ENCODE measurements at regions not wholly inside any gene's neighbourhood (a gene's known extent, or its start where the extent isn't known, plus 50 kb on each side); places are given as distances from the start of the nearest gene placed in this dataset.

- no peaks in the 10 kb centered on the region for H3K27me3 Mint-ChIP-seq (ENCODE audit: unreplicated experiment)
- no peak for TF ChIP-seq CTCF (IDR thresholded peaks at IDR 0.05; ENCODE audit: unreplicated experiment)
- H3K4me1 Mint-ChIP-seq (ENCODE audit: low read depth, unreplicated experiment) = peaks cover 19% of the 10 kb centered on the region
- BruUV-seq (replicated peaks) = no TSS peak
- intact Hi-C loops (cut with micrococcal nuclease; ENCODE audit: unreplicated experiment) = no loop called here
- H3K4me3 Mint-ChIP-seq (ENCODE audit: low read depth, unreplicated experiment) = no peak overlapping the region
- H3K9me3 Mint-ChIP-seq (ENCODE audit: low read depth, unreplicated experiment) = peaks cover 3% of the 10 kb centered on the region
- H3K36me3 Mint-ChIP-seq (ENCODE audit: insufficient read depth, unreplicated experiment) = no peaks in the 10 kb centered on the region
- H3K27ac Mint-ChIP-seq (ENCODE audit: unreplicated experiment) = no peak overlapping the region
- CTCF ChIA-PET = no interaction called here
- no peak for DNase-seq
These were observed 95.9 kb upstream of the TRPC3 start for GRCh38 chr4:122047456-122048425.

GRCh38 chr4:122046255-122046654 is 94.4 kb upstream of the TRPC3 start:
- peaks cover 19% of the 10 kb centered on the region for H3K4me1 Mint-ChIP-seq (ENCODE audit: low read depth, unreplicated experiment)
- H3K9me3 Mint-ChIP-seq (ENCODE audit: low read depth, unreplicated experiment) = peaks cover 3% of the 10 kb centered on the region
- no TSS peak for BruUV-seq (replicated peaks)
- H3K27ac Mint-ChIP-seq (ENCODE audit: unreplicated experiment) = no peak overlapping the region
- H3K4me3 Mint-ChIP-seq (ENCODE audit: low read depth, unreplicated experiment) = no peak overlapping the region
- CTCF ChIA-PET = no interaction called here
- no peaks in the 10 kb centered on the region for H3K27me3 Mint-ChIP-seq (ENCODE audit: unreplicated experiment)
- H3K36me3 Mint-ChIP-seq (ENCODE audit: insufficient read depth, unreplicated experiment) = no peaks in the 10 kb centered on the region
- TF ChIP-seq CTCF (IDR thresholded peaks at IDR 0.05; ENCODE audit: unreplicated experiment) = no peak
- no peak for DNase-seq
- intact Hi-C loops (cut with micrococcal nuclease; ENCODE audit: unreplicated experiment) = no loop called here

GRCh38 chr4:122045533-122045932 is 93.7 kb upstream of the TRPC3 start:
- TF ChIP-seq CTCF (IDR thresholded peaks at IDR 0.05; ENCODE audit: unreplicated experiment) = no peak
- Mint-ChIP-seq H3K36me3 (ENCODE audit: insufficient read depth, unreplicated experiment) (no peaks in the 10 kb centered on the region), H3K27me3 (ENCODE audit: unreplicated experiment) (no peaks in the 10 kb centered on the region), H3K4me1 (ENCODE audit: low read depth, unreplicated experiment) (peaks cover 19% of the 10 kb centered on the region), H3K9me3 (ENCODE audit: low read depth, unreplicated experiment) (peaks cover 3% of the 10 kb centered on the region), H3K4me3 (ENCODE audit: low read depth, unreplicated experiment) (no peak overlapping the region), H3K27ac (ENCODE audit: unreplicated experiment) (no peak overlapping the region)
- DNase-seq = peak; percentile 81
- no TSS peak for BruUV-seq (replicated peaks)
- CTCF ChIA-PET = no interaction called here
- intact Hi-C loops (cut with micrococcal nuclease; ENCODE audit: unreplicated experiment) = no loop called here

- Mint-ChIP-seq H3K36me3 (ENCODE audit: insufficient read depth, unreplicated experiment) (no peaks in the 10 kb centered on the region), H3K27ac (ENCODE audit: unreplicated experiment) (no peak overlapping the region), H3K4me3 (ENCODE audit: low read depth, unreplicated experiment) (no peak overlapping the region), H3K4me1 (ENCODE audit: low read depth, unreplicated experiment) (peaks cover 19% of the 10 kb centered on the region), H3K27me3 (ENCODE audit: unreplicated experiment) (no peaks in the 10 kb centered on the region), H3K9me3 (ENCODE audit: low read depth, unreplicated experiment) (peaks cover 3% of the 10 kb centered on the region)
- intact Hi-C loops (cut with micrococcal nuclease; ENCODE audit: unreplicated experiment) = no loop called here
- no peak for TF ChIP-seq CTCF (IDR thresholded peaks at IDR 0.05; ENCODE audit: unreplicated experiment)
- CTCF ChIA-PET = no interaction called here
- no peak for DNase-seq
- BruUV-seq (replicated peaks) = no TSS peak
These were observed 92.6 kb upstream of the TRPC3 start for GRCh38 chr4:122044501-122044900.

All from Calu3 (cell line).